ENCODE measurements at regions not wholly inside any gene's neighbourhood (a gene's known extent, or its start where the extent isn't known, plus 50 kb on each side); places are given as distances from the start of the nearest gene placed in this dataset.
"Not testable (repeated sequence)": the region's sequence is repeated elsewhere in the genome, so short reads cannot be mapped to it uniquely, and the experiment has no call there.

DNA sequence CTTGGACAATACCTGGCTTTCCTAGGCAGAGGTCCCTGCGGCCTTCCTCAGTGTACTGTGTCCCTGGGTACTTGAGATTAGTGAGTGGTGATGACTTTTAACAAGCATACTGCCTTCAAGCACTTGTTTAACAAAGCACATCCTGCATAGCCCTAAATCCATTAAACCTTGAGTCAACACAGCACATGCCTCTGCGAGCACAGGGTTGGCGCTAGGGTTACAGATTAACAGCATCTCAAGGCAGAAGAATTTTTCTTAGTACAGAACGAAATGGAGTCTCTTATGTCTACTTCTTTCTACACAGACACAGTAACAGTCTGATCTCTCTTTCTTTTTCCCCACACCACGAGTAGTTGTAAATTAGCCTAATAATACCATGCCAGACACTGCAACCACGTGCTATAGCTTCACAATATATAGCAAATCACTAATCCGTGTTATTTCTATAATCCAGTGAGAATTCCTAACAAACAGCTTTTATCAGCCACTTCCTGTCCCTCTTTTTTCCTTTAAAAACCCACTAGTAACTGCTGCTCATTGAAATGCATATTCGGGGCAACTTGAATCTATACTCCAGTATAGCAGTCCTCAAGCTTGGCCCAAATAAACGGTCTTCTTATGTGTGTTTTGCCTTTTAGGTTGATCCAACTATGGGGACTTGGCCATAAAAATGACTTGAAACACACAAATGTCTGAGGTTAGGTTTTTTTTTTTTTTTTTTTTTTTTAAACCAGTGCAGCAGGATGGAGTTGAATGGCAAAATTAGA lies 102.9 kb upstream of the MTLN start:
- ATAC-seq; in situ Hi-C loops (cut with MboI; ENCODE audit: low sequenced_read_pairs in 4 of 4); H3K4me1 ChIP-seq; intact Hi-C loops (cut with DNase I; ENCODE audit: low total_unique reads); DNase-seq; H3K4me3 ChIP-seq; H3K27me3 ChIP-seq; H3K36me3 ChIP-seq; H3K27ac ChIP-seq; H3K9me3 ChIP-seq: not testable (repeated sequence)

DNA sequence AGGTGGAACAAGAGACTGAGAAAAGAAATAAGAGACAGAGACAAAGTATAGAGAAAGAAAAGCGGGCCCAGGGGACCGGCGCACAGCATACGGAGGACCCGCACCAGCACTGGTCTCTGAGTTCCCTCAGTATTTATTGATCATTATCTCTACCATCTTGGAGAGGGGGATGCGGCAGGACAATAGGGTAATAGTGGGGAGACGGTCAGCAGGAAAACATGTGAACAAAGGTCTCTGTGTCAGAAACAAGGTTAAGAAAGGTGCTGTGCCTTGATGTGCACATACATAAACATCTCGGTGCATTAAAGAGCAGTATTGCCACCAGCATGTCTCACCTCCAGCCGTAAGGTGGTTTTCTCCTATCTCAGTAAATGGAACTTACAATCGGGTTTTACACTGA lies 102.1 kb upstream of the MTLN start:
- in situ Hi-C loops (cut with MboI; ENCODE audit: low sequenced_read_pairs in 4 of 4); intact Hi-C loops (cut with DNase I; ENCODE audit: low total_unique reads); H3K9me3 ChIP-seq; H3K27ac ChIP-seq; H3K36me3 ChIP-seq; H3K4me3 ChIP-seq; H3K4me1 ChIP-seq; ATAC-seq; DNase-seq; H3K27me3 ChIP-seq: not testable (repeated sequence)

DNA sequence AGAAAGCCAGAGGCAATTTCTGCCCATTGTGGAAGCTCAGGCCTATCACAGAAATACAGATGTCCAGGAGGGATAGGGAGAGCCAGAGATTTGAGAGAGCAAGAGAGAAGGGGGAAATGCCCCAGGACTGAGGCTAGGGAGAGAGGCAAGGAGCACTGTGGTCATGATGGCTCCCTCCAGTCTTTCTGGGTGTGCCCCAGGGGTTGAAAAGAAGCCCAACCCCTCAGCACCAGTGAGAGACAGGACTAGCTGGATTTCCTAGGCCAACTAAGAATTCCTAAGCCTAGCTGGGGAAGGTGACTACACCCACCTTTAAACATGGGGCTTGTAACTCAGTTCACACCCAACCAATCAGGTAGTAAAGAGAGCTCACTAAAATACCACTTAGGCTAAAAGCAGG lies 100.7 kb upstream of the MTLN start:
- H3K27me3 ChIP-seq; H3K4me1 ChIP-seq; H3K27ac ChIP-seq; in situ Hi-C loops (cut with MboI; ENCODE audit: low sequenced_read_pairs in 4 of 4); intact Hi-C loops (cut with DNase I; ENCODE audit: low total_unique reads); H3K4me3 ChIP-seq; H3K9me3 ChIP-seq; H3K36me3 ChIP-seq; DNase-seq; ATAC-seq: not testable (repeated sequence)

DNA sequence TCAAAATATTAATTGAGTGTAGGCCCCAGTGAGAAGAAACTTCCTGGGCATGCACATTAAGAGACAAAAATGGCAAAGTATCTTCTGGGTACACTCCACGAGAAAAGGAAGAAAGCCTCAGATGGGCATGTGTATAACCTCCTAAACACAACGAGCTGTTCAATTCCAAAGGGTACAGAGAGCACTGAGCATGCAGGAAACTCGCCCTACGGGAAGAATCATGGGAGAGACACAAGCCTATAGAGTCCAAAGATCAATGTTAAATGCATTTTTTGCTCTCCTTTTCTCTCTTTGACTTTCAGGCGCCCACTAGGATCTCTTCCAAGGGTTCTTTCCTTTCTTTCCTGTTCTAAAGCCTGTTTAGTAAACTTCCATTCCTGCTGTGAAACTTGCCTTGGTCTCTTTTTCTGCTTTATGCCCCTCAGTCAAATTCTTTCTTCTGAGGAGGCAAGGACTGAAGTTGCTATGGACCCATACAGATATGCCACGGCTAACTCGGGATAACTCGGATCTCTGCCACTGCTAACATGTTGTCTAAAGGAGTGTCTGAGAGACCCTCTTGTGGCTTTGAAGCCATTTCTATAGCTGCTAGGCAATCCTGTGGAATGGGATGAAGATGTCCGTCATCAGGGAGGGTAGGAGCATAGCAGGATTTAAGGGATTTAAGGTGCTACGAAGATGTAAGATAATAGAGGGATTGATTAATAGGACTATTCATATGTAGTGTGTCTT lies 99.5 kb upstream of the MTLN start:
- in situ Hi-C loops (cut with MboI; ENCODE audit: low sequenced_read_pairs in 4 of 4), result not testable (repeated sequence)

DNA sequence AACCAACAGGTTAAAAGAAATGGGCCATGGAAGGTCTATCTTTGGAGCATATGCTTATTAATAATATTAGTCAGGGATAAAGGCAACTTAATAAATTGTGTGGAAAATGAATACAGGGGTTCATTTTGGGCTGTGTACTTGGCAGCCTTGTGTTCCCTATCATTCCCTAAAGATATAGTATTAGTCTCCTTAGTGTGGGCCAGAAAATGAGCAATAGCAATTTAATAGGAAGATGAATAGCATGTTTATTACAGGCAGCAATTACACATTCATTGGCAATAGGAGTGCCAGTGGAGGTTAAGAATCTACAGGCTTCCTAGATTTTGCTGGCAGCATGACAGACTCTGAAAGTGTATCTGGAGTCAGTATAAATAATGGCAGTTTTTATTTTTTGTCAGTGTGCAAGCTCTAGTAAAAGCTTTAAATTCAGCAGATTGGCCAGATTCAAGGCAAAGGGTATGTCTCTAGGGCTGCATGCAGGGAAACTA lies 98.7 kb upstream of the MTLN start:
- H3K4me3 ChIP-seq; ATAC-seq; DNase-seq; H3K4me1 ChIP-seq; intact Hi-C loops (cut with DNase I; ENCODE audit: low total_unique reads); H3K27me3 ChIP-seq; H3K9me3 ChIP-seq; in situ Hi-C loops (cut with MboI; ENCODE audit: low sequenced_read_pairs in 4 of 4); H3K27ac ChIP-seq; H3K36me3 ChIP-seq: not testable (repeated sequence)

More for the DNA sequence above, 99.5 kb upstream of the MTLN start:
- H3K4me3 ChIP-seq; H3K27me3 ChIP-seq; DNase-seq; ATAC-seq; intact Hi-C loops (cut with DNase I; ENCODE audit: low total_unique reads); H3K27ac ChIP-seq; H3K4me1 ChIP-seq; H3K9me3 ChIP-seq; H3K36me3 ChIP-seq: not testable (repeated sequence)

DNA sequence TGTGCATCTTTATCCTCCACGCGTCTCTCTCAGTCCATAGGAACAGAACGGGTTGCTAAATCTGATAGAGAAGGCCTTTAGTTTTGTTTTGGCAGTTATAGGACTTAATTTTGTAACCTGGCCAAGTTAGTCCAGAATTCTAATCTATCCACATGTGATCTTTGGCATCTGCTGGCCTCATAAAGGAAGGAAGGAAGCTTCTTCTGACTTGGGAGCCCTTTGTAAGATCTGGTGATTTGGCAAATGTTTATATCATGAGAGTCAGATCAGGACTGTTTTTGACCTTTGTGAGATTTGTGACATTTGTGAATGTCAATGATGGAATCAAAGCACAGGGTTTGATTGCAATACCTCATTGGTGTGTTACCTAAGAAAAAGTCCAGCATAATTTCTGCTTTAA lies 96.4 kb upstream of the MTLN start:
- in situ Hi-C loops (cut with MboI; ENCODE audit: low sequenced_read_pairs in 4 of 4); ATAC-seq; H3K4me1 ChIP-seq; H3K27ac ChIP-seq; H3K27me3 ChIP-seq; DNase-seq; H3K9me3 ChIP-seq; intact Hi-C loops (cut with DNase I; ENCODE audit: low total_unique reads); H3K4me3 ChIP-seq; H3K36me3 ChIP-seq: not testable (repeated sequence)

DNA sequence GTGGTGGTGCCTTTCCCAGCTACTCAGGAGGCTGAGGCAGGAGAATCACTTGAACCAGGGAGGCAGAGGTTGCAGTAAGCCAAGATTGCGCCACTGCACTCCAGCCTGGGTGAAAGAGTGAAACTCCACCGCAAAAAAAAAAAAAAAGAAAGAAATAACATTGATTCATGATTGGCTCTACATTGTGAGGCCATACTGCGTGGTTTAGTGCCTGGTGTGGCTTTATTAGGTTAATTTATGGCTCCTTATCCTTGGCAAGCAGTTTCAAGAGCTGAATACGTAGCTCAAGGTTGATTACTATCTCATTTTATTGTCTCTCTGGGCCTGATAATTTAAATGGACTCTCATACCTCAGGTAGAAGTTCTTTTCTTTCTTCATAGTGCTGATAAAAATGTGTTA lies 80.5 kb upstream of the MTLN start:
- DNase-seq; intact Hi-C loops (cut with DNase I; ENCODE audit: low total_unique reads); H3K4me1 ChIP-seq; H3K36me3 ChIP-seq; H3K27me3 ChIP-seq; H3K27ac ChIP-seq; ATAC-seq; H3K4me3 ChIP-seq; H3K9me3 ChIP-seq; in situ Hi-C loops (cut with MboI; ENCODE audit: low sequenced_read_pairs in 4 of 4): not testable (repeated sequence)

DNA sequence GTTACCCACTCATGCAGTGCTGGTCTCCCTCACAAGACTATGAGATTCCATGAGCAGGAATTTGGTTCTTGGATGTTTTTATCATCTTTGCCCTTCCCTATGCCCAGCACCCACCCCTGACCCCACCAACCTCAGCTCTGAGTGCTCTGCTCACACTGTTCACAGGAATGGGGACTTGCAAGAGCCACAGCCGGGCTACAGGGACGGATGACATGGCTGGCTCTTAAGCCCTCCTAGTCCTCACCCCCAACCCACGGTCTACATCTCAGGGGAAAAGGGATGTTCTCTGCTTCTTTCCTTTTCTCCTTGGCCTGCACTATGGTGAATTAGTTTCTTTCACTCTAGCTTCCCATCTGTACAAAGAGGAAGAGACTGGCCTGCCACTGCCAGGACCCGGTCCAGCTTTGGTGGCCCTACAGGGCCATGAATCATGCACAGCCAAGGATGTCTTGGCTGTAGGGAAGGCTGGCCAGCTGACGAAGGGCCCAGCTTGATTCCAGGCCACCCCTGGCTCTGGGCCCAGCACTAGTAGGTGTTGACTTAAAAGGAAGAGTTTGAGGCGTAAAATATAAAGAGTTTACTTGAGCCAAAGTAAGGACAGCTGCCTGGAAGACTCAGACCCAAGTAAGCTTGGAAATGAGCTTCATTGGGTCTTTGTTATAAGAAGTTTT lies 79.7 kb upstream of the MTLN start:
- DNase-seq; ATAC-seq; in situ Hi-C loops (cut with MboI; ENCODE audit: low sequenced_read_pairs in 4 of 4): not testable (repeated sequence)

DNA sequence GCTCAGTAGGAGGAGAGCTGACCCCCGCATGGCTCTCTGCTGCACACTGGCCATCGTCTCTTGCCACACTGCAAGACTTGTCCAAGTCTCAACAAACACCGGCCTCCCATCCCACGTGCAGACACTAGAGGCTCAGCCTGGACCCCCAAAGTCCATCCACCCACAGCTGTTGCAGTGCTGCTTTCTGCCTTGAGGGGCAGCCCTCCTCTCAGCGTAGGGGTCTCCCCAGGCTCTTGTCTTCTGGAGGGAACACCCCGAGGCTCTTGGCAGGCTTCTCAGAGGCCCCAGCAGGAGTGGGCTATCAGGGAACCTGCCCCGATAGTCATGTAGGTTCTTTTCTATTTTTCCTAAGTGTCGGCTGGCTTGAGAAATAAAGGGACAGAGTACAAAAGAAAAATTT lies 75.5 kb upstream of the MTLN start:
- H3K36me3 ChIP-seq; intact Hi-C loops (cut with DNase I; ENCODE audit: low total_unique reads); DNase-seq; H3K27ac ChIP-seq; in situ Hi-C loops (cut with MboI; ENCODE audit: low sequenced_read_pairs in 4 of 4); H3K4me1 ChIP-seq; H3K9me3 ChIP-seq; H3K4me3 ChIP-seq; H3K27me3 ChIP-seq; ATAC-seq: not testable (repeated sequence)

More for the DNA sequence above, 79.7 kb upstream of the MTLN start:
- H3K9me3 ChIP-seq; H3K27ac ChIP-seq; H3K27me3 ChIP-seq; H3K36me3 ChIP-seq; intact Hi-C loops (cut with DNase I; ENCODE audit: low total_unique reads); H3K4me3 ChIP-seq; H3K4me1 ChIP-seq: not testable (repeated sequence)

DNA sequence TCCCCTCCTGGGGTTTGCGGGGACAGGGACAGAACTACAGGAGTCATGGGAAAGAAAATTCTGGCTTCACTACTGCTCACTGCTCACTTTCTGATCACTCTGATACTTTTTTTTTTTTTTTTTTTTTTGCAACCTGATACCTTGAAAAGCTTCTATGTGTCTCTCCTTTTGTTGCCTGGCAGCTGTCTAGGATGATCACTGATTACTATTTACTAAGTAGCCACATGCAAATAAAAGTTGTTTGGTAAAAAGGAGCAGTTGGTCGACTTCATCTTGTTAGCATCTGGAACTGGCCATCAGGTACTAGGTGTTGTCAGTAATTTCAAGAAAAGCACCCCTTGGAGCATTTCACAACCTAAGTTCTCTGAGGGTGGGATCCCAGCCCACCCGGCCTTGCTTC lies 74.9 kb upstream of the MTLN start:
- intact Hi-C loops (cut with DNase I; ENCODE audit: low total_unique reads); in situ Hi-C loops (cut with MboI; ENCODE audit: low sequenced_read_pairs in 4 of 4); DNase-seq; H3K27me3 ChIP-seq; H3K27ac ChIP-seq; H3K36me3 ChIP-seq; H3K4me3 ChIP-seq; ATAC-seq; H3K9me3 ChIP-seq; H3K4me1 ChIP-seq: not testable (repeated sequence)

DNA sequence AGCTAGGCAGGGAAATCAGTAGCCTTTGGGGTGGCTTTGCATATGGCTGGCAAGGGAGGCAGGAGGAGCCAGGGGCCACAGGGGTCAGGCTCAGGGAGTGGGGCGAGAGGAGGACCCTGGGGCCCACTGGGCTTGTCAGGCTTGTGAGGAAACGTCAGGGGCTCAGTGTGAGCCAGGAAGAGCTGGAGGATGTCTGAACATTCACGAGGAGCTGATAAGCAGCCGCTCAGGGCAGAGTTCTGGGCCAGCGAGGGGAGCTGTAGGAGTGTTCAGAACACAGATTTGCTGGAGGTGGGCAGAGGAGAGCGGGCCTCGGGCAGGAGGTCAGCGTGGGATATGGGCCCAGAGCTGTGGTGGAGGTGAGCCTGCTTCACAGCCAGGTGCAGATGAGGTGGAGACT lies 72.7 kb upstream of the MTLN start:
- DNase-seq; H3K9me3 ChIP-seq; H3K27ac ChIP-seq; ATAC-seq; in situ Hi-C loops (cut with MboI; ENCODE audit: low sequenced_read_pairs in 4 of 4); H3K4me1 ChIP-seq; H3K36me3 ChIP-seq; H3K4me3 ChIP-seq; H3K27me3 ChIP-seq; intact Hi-C loops (cut with DNase I; ENCODE audit: low total_unique reads): not testable (repeated sequence)

Data from gastrocnemius medialis (tissue), 4 donors.